ENCODE measurements at regions not wholly inside any gene's neighbourhood (a gene's known extent, or its start where the extent isn't known, plus 50 kb on each side); places are given as distances from the start of the nearest gene placed in this dataset.

DNA sequence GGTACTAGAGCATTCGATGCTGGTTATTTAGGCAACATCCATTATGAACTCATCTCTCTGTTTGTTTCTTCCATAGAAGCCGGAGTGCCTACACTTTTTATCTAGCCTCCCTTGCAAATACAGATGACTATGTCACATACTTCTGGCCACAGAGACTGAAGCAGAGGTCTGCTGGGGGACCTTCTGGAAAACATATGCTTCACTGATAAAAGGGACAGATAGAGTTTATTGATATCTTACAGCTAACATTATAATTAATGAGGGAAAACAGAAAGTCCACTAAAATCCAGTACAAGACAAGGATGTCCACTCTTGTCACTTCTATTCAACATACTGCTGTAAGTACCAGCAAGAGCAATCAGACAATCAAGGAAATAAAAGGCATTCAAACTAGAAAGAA, 104.3 kb upstream of the FAR2 start:
- TF ChIP-seq POLR2A (IDR thresholded peaks at IDR 0.05) (no peak), POLR2AphosphoS5 (IDR thresholded peaks at IDR 0.05) (no peak)
- TF ChIP-seq, protein P1, sequence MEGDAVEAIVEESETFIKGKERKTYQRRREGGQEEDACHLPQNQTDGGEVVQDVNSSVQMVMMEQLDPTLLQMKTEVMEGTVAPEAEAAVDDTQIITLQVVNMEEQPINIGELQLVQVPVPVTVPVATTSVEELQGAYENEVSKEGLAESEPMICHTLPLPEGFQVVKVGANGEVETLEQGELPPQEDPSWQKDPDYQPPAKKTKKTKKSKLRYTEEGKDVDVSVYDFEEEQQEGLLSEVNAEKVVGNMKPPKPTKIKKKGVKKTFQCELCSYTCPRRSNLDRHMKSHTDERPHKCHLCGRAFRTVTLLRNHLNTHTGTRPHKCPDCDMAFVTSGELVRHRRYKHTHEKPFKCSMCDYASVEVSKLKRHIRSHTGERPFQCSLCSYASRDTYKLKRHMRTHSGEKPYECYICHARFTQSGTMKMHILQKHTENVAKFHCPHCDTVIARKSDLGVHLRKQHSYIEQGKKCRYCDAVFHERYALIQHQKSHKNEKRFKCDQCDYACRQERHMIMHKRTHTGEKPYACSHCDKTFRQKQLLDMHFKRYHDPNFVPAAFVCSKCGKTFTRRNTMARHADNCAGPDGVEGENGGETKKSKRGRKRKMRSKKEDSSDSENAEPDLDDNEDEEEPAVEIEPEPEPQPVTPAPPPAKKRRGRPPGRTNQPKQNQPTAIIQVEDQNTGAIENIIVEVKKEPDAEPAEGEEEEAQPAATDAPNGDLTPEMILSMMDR (IDR thresholded peaks at IDR 0.05 in 8 of 11, conservative IDR thresholded peaks at IDR 0.05 in 3 of 11), result no peak

Measured in spleen (tissue), 7 donors.